ENCODE measurements at regions not wholly inside any gene's neighbourhood (a gene's known extent, or its start where the extent isn't known, plus 50 kb on each side); places are given as distances from the start of the nearest gene placed in this dataset.
"Not testable (repeated sequence)": the region's sequence is repeated elsewhere in the genome, so short reads cannot be mapped to it uniquely, and the experiment has no call there.

DNA sequence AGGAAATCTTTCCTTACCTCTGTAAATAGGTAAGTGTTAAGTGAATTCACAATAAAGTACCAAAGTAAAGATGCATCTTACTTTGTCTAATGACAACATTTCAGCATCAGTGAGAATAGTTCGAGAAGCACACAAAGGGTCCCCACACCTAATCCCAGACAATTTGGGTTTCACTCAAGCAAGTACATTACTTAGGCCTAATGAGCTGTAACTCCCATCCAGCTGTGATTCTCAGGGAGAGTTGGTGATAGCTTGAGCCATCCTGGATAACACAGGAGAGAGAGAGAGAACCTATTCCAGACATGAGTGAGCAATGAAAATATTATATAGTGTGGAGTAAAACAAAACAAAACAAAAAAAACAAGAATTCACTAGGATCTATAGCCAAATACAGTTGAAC, 149.1 kb upstream of the NRG3 start:
- Histone ChIP-seq H3K36me3 (no peaks in the 10 kb centered on the region), H3K27me3 (no peaks in the 10 kb centered on the region), H3K4me1 (no peaks in the 10 kb centered on the region), H3K9me3 (no peaks in the 10 kb centered on the region), H3K4me3 (no peak overlapping the region), H3K27ac (no peak overlapping the region)
- TF ChIP-seq POLR2A (IDR thresholded peaks at IDR 0.05) (no peak), CTCF (IDR thresholded peaks at IDR 0.05) (no peak), EP300 (IDR thresholded peaks at IDR 0.05) (no peak)
- no peak for DNase-seq (ENCODE audit: low spot score in 2 of 2)
- WGBS, 2 donors: 74 to 83% methylated on average over 1 of the region's 1 CpG

DNA sequence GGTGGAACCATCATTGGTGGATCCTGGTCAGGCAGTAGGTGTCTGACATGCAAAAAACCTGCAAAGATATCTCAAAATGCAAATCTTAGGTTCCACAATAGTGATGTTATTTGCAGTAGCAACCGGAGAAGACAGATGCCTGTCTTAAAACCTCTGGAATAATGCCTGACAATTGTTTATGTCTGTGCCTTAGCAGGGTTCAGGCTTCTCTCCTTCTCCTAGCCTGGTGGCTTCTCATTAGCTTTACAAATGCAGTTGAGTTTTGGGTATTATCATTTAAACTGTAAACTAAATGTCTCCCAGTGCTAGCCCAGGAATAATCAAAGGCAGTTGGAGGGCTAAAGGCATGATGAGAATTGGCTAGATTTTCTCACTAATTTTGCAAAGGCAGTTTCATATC, 146.3 kb upstream of the NRG3 start:
- H3K27me3 ChIP-seq: no peaks in the 10 kb centered on the region
- WGBS, 2 donors: 55 to 63% methylated on average over 1 of the region's 1 CpG
- H3K9me3 ChIP-seq: no peaks in the 10 kb centered on the region
- no peak for TF ChIP-seq POLR2A (IDR thresholded peaks at IDR 0.05)
- TF ChIP-seq CTCF (IDR thresholded peaks at IDR 0.05): no peak
- no peak for TF ChIP-seq EP300 (IDR thresholded peaks at IDR 0.05)
- H3K4me1 ChIP-seq: no peaks in the 10 kb centered on the region
- H3K36me3 ChIP-seq: no peaks in the 10 kb centered on the region
- no peak overlapping the region for H3K4me3 ChIP-seq
- no peak overlapping the region for H3K27ac ChIP-seq
- DNase-seq (ENCODE audit: low spot score in 2 of 2): no peak

DNA sequence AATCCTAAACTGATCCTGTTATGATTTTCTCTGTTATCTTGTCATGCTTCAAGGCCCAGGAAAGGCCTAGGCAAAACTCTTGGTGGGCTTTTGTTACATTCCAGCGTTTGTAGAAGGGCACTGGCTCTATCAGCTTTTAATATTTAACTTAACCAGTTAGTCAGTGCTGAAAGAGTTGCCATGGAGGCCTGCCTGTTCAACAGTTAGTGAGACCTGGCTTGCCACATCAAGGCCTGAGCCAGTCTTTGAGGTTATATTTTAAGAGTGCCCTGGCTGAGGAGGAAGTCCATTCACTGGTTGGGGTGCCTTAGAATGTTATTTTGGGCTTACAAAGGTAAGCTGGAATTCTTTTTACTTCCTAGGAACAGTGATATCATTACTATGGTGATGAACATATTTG, 144.1 kb upstream of the NRG3 start:
- DNase-seq (ENCODE audit: low spot score in 2 of 2): no peak
- no peaks in the 10 kb centered on the region for H3K27me3 ChIP-seq
- no peak for TF ChIP-seq CTCF (IDR thresholded peaks at IDR 0.05)
- no peak for TF ChIP-seq EP300 (IDR thresholded peaks at IDR 0.05)
- no peak for TF ChIP-seq POLR2A (IDR thresholded peaks at IDR 0.05)
- no peaks in the 10 kb centered on the region for H3K36me3 ChIP-seq
- peaks cover 0 to 10% (median 0%) of the 10 kb centered on the region in 4 donors for H3K9me3 ChIP-seq
- no peak overlapping the region for H3K4me3 ChIP-seq
- H3K4me1 ChIP-seq: no peaks in the 10 kb centered on the region
- H3K27ac ChIP-seq: no peak overlapping the region
- WGBS, 2 donors: 0% methylated on average over 1 of the region's 1 CpG

DNA sequence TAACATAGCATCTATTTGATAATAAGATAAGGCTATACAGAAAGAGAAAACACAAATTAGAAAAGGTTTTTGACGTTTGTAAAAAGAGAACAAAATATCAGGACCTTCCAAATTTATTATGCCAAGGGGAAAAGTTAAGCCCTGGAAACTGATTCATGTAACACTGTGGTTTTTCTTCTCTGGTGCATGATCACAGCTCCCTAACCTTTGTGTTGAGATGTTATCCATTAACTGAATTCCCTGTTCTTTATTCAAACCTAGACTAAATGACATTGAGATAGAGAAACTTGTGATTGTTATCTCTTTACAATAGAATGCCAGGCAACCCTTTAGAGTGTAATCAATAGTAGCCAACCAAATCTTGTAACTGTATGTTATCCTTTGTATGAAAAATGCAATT, 141.5 kb upstream of the NRG3 start:
- no peaks in the 10 kb centered on the region for H3K4me1 ChIP-seq
- peaks cover 0 to 10% (median 0%) of the 10 kb centered on the region in 4 donors for H3K9me3 ChIP-seq
- no peak for DNase-seq (ENCODE audit: low spot score in 2 of 2)
- no peak overlapping the region for H3K27ac ChIP-seq
- H3K36me3 ChIP-seq: no peaks in the 10 kb centered on the region
- no peak overlapping the region for H3K4me3 ChIP-seq
- H3K27me3 ChIP-seq: no peaks in the 10 kb centered on the region
- WGBS, 2 donors: 44 to 58% methylated on average over 1 of the region's 1 CpG
- TF ChIP-seq EP300 (IDR thresholded peaks at IDR 0.05) (no peak), CTCF (IDR thresholded peaks at IDR 0.05) (no peak), POLR2A (IDR thresholded peaks at IDR 0.05) (no peak)

DNA sequence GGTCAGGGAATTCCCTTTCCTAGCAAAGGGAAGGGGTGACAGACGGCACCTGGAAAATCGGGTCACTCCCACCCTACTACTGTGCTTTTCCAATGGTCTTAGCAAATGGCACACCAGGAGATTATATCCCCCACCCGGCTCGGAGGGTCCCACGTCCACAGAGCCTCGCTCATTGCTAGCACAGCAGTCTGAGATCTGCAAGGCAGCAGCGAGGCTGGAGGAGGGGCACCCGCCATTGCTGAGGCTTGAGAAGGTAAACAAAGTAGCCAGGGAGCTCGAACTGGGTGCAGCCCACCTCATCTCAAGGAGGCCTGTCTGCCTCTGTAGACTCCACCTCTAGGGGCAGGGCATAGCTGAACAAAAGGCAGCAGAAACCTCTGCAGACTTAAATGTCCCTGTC, 139.8 kb upstream of the NRG3 start:
- not testable (repeated sequence) for H3K27me3 ChIP-seq; DNase-seq (ENCODE audit: low spot score in 2 of 2); H3K4me3 ChIP-seq; H3K36me3 ChIP-seq; H3K4me1 ChIP-seq; H3K27ac ChIP-seq
- peaks cover 0 to 10% (median 0%) of the 10 kb centered on the region in 4 donors for H3K9me3 ChIP-seq
- 79 to 82% methylated on average over 9 of the region's 9 CpGs for WGBS, 2 donors

- no peak overlapping the region for H3K27ac ChIP-seq
- H3K9me3 ChIP-seq: no peaks in the 10 kb centered on the region
- H3K4me1 ChIP-seq: no peaks in the 10 kb centered on the region
- TF ChIP-seq CTCF (IDR thresholded peaks at IDR 0.05) (no peak), EP300 (IDR thresholded peaks at IDR 0.05) (no peak), POLR2A (IDR thresholded peaks at IDR 0.05) (no peak)
- WGBS, 2 donors: 54 to 74% methylated on average over 2 of the region's 2 CpGs
- no peaks in the 10 kb centered on the region for H3K27me3 ChIP-seq
- H3K4me3 ChIP-seq: no peak overlapping the region
- no peak for DNase-seq (ENCODE audit: low spot score in 2 of 2)
- H3K36me3 ChIP-seq: no peaks in the 10 kb centered on the region
These were observed 115.9 kb upstream of the NRG3 start for GRCh38 chr10:81759111-81759510.

Data from tibial nerve (tissue), 4 donors.